Prostate gland (tissue), 2 donors: ENCODE measurements at regions not wholly inside any gene's neighbourhood (a gene's known extent, or its start where the extent isn't known, plus 50 kb on each side); places are given as distances from the start of the nearest gene placed in this dataset.

Source experiments
- DNase-seq: peaks from one replicate; pipeline ENCODE4 v3.0.0-alpha.2; 2019; ENCODE audit warnings: low spot score
- H3K27ac ChIP-seq, 2 donors: fragments of 200-600 bp; sonication (generic); 2 replicates each; pipeline ENCODE4 v1.5.1; 2017 to 2019
- H3K27me3 ChIP-seq: fragments of 200-600 bp; sonication (generic); replicated peaks from 2 replicates; pipeline ENCODE4 v1.5.1; 2019; ENCODE audit not compliant: insufficient read depth
- H3K36me3 ChIP-seq, 2 donors: fragments of 200-600 bp; sonication (generic); 1 replicate in 1 of 2; 2 replicates in 1 of 2; pipeline versions ENCODE4 v1.5.1 to v1.8.1; 2017 to 2019
- H3K4me1 ChIP-seq: fragments of 200-600 bp; sonication (generic); replicated peaks from 2 replicates; pipeline ENCODE4 v1.5.1; 2019
- H3K4me3 ChIP-seq, 2 donors: fragments of 200-600 bp; sonication (generic); 2 replicates each; pipeline ENCODE4 v1.5.1; 2017 to 2019
- H3K9me3 ChIP-seq: fragments of 200-600 bp; sonication (generic); 2 replicates; pipeline ENCODE4 v1.5.1; 2017
- POLR2A ChIP-seq: fragments of 450-650 bp; IDR thresholded peaks from one replicate; pipeline ENCODE4 v1.6.1; 2016; ENCODE audit warnings: antibody characterized with exemption, mild to moderate bottlenecking
- POLR2AphosphoS5 ChIP-seq: sonication (generic); formaldehyde crosslinking; IDR thresholded peaks from one replicate; pipeline ENCODE4 v1.6.1; 2017; ENCODE audit warnings: antibody characterized with exemption
- WGBS: methylation state at CpG from one replicate; pipeline ENCODE4 v1.1.5; 2018; 5-methylcytosine and 5-hydroxymethylcytosine counted together
- intact Hi-C: fragments of 100-400 bp; cut with DNase I; formaldehyde crosslinking; loops from one replicate; pipeline ENCODE4 v1.14.2; 2022
- TF ChIP-seq, protein P1 (sequence below), 4 experiments: fragments of 200-600 bp in 2 of 4; fragments of 450-650 bp in 2 of 4; sonication (generic) in 2 of 4; IDR thresholded peaks; 1 replicate in 3 of 4; 2 replicates in 1 of 4; pipeline ENCODE4 v1.5.1; 2016 to 2019; ENCODE audit warnings: antibody characterized with exemption in 4 of 4, mild to moderate bottlenecking in 2 of 4, moderate library complexity in 2 of 4

DNA sequence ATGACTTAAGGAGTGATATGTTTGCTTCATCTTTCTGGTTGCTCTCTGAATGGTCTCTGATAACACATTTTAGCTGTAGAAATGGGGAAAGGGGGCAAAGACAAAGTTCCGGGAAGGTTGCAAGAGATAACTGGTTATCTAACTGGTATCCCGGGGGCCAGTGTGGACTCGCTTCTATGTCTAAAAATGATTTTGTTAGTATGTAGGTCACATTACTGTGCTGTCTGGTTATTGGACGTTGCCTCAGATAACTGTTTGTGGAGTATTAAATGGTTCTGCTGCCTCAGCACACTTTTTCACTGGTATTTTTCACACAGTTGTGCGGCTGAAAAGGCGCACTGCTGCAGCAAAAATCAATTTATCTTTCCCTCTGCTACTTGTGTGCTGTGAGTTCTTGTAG is 63.0 kb upstream of the ZNF536 start:
- TF ChIP-seq, protein P1, sequence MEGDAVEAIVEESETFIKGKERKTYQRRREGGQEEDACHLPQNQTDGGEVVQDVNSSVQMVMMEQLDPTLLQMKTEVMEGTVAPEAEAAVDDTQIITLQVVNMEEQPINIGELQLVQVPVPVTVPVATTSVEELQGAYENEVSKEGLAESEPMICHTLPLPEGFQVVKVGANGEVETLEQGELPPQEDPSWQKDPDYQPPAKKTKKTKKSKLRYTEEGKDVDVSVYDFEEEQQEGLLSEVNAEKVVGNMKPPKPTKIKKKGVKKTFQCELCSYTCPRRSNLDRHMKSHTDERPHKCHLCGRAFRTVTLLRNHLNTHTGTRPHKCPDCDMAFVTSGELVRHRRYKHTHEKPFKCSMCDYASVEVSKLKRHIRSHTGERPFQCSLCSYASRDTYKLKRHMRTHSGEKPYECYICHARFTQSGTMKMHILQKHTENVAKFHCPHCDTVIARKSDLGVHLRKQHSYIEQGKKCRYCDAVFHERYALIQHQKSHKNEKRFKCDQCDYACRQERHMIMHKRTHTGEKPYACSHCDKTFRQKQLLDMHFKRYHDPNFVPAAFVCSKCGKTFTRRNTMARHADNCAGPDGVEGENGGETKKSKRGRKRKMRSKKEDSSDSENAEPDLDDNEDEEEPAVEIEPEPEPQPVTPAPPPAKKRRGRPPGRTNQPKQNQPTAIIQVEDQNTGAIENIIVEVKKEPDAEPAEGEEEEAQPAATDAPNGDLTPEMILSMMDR (IDR thresholded peaks at IDR 0.05): no peak
- TF ChIP-seq POLR2A: no peak
- TF ChIP-seq POLR2AphosphoS5: no peak
- WGBS: 74% methylated on average over 6 of the region's 6 CpGs
- Histone ChIP-seq H3K27me3 (no peaks in the 10 kb centered on the region), H3K36me3 (no peaks in the 10 kb centered on the region), H3K9me3 (no peaks in the 10 kb centered on the region), H3K27ac (no peak overlapping the region), H3K4me3 (no peak overlapping the region), H3K4me1 (no peaks in the 10 kb centered on the region)
- intact Hi-C loops: no loop called here
- no peak for DNase-seq

DNA sequence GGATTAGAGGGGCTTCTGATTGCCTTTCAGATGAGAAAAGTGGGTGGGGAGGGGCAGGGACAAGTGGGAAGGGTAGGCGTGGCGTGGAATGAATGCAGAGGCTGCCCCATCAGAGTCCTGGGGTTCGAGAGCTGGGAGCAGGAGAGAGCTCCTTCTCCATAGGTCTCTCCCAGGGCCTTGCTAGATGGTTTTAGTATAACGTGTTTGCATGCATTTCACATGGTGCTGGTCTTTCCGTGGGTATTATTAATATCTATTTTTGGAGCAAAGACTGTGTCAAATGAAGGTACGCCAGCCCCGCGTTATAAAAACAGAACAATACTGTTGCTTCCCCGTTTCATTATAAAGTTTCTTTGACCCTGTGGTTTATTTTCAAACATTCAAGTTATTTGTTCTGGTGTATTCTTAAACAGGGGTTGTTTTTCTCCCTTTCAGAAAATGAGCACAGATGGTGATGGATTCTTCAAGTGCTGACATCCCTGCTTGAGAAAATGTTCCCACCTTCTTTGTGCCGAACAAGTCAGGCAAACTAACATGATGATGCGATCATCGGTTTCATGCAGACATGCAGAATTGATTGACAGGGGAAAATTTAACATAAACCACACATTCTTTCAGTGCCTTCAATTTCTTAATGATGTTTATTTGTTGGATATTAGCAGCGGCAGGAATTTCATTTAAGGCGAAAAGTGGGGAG is 62.1 kb upstream of the ZNF536 start:
- Histone ChIP-seq H3K36me3 (no peaks in the 10 kb centered on the region), H3K4me1 (no peaks in the 10 kb centered on the region), H3K4me3 (no peak overlapping the region), H3K27me3 (no peaks in the 10 kb centered on the region), H3K27ac (no peak overlapping the region), H3K9me3 (no peaks in the 10 kb centered on the region)
- no peak for DNase-seq
- intact Hi-C loops: no loop called here
- whole genome bisulfite sequencing: 80% methylated on average over 14 of the region's 14 CpGs
- TF ChIP-seq, protein P1 (IDR thresholded peaks at IDR 0.05): no peak
- no peak for TF ChIP-seq POLR2AphosphoS5
- TF ChIP-seq POLR2A: no peak

DNA sequence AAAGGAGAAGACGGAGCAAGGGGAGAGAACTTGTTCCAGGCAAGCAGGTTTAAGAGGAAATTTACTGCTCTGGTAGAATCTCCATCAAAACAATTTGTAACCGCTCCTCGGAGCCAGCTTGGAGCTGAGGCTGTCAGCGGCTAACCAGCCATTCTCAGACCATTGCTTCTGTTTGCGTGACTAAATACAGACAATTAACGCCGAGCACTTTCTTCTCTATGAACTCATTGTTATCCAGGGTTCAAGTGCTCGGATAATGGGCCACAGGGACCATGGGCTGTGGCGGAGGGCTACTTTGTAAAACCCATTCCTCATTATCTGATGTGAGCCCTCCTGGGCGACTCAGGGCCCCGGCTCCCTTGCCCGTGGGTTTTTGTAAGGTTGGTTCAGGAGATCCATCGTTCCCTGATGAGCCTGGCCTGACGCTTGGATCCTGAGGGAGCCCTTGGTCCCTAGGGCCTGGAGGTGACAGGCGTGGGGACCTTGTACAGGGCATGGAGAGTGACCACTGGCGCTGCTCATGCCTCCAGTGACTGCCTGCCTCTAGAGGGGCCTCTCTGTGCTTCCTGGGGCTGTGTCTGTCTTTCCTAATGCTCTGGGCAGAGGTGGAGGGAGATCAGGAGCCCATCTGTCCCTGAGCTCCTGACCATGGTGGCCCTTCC is 61.5 kb upstream of the ZNF536 start:
- Histone ChIP-seq H3K9me3 (no peaks in the 10 kb centered on the region), H3K27ac (no peak overlapping the region), H3K27me3 (no peaks in the 10 kb centered on the region), H3K4me1 (no peaks in the 10 kb centered on the region), H3K4me3 (no peak overlapping the region), H3K36me3 (no peaks in the 10 kb centered on the region)
- 79% methylated on average over 16 of the region's 16 CpGs for WGBS
- no peak for DNase-seq
- intact Hi-C loops: no loop called here
- TF ChIP-seq POLR2AphosphoS5: no peak
- TF ChIP-seq POLR2A: no peak
- TF ChIP-seq, protein P1 (IDR thresholded peaks at IDR 0.05): no peak

DNA sequence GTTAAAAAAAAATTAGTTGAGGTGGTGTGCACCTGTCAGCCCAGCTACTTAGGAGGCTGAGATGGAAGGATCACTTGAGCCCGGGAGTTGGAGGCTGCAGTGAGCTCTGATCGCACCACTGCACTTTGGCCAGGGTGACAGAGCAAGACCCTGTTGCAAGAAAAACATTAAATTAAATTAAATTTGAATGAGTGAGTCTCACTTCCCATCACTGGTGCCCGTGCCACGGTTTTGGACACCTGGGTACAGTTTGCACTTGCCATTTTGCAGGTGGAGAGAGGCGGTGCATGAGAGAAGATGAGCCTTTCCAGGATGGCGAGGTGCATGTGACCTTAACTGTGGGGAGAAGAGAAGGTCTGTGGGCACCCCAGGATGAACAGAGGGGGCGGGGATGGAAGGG is 60.3 kb upstream of the ZNF536 start:
- Histone ChIP-seq H3K27ac (no peak overlapping the region), H3K4me3 (no peak overlapping the region), H3K27me3 (no peaks in the 10 kb centered on the region), H3K36me3 (no peaks in the 10 kb centered on the region), H3K9me3 (no peaks in the 10 kb centered on the region), H3K4me1 (no peaks in the 10 kb centered on the region)
- TF ChIP-seq POLR2AphosphoS5 (no peak), POLR2A (no peak)
- TF ChIP-seq, protein P1 (IDR thresholded peaks at IDR 0.05): no peak
- intact Hi-C loops: no loop called here
- WGBS: 97% methylated on average over 7 of the region's 7 CpGs
- no peak for DNase-seq
